ENCODE measurements at regions not wholly inside any gene's neighbourhood (a gene's known extent, or its start where the extent isn't known, plus 50 kb on each side); places are given as distances from the start of the nearest gene placed in this dataset.

- Histone ChIP-seq H3K27me3 (ENCODE audit: control insufficient read depth in 1 of 2, insufficient read depth in 2 of 2, low read length in 2 of 2) (no peaks in the 10 kb centered on the region), H3K4me3 (ENCODE audit: low read depth in 1 of 2, low read length in 2 of 2) (no peak overlapping the region), H3K36me3 (ENCODE audit: insufficient read depth, low read length) (no peaks in the 10 kb centered on the region), H3K27ac (ENCODE audit: low read depth, low read length) (peak overlapping the region; percentile 10), H3K9ac (ENCODE audit: low read length) (no peak overlapping the region), H3K4me1 (ENCODE audit: insufficient read depth, low read length) (no peaks in the 10 kb centered on the region), H3K9me3 (ENCODE audit: low read length) (no peaks in the 10 kb centered on the region)
Observed at GRCh38 chr5:158431369-158432029, 572.6 kb upstream of the CLINT1 start.

GRCh38 chr5:158430798-158431167, 571.8 kb upstream of the CLINT1 start:
- no peaks in the 10 kb centered on the region for H3K9me3 ChIP-seq (ENCODE audit: low read length)
- no peak overlapping the region for H3K4me3 ChIP-seq (ENCODE audit: low read depth in 1 of 2, low read length in 2 of 2)
- H3K27ac ChIP-seq (ENCODE audit: low read depth, low read length) = no peak overlapping the region
- H3K4me1 ChIP-seq (ENCODE audit: insufficient read depth, low read length) = no peaks in the 10 kb centered on the region
- H3K36me3 ChIP-seq (ENCODE audit: insufficient read depth, low read length) = no peaks in the 10 kb centered on the region
- no peak overlapping the region for H3K9ac ChIP-seq (ENCODE audit: low read length)
- H3K27me3 ChIP-seq (ENCODE audit: control insufficient read depth in 1 of 2, insufficient read depth in 2 of 2, low read length in 2 of 2) = no peaks in the 10 kb centered on the region

- no peaks in the 10 kb centered on the region for H3K9me3 ChIP-seq (ENCODE audit: low read length)
- H3K9ac ChIP-seq (ENCODE audit: low read length) = no peak overlapping the region
- no peak overlapping the region for H3K27ac ChIP-seq (ENCODE audit: low read depth, low read length)
- no peaks in the 10 kb centered on the region for H3K4me1 ChIP-seq (ENCODE audit: insufficient read depth, low read length)
- H3K4me3 ChIP-seq (ENCODE audit: low read depth in 1 of 2, low read length in 2 of 2) = no peak overlapping the region
- no peaks in the 10 kb centered on the region for H3K27me3 ChIP-seq (ENCODE audit: control insufficient read depth in 1 of 2, insufficient read depth in 2 of 2, low read length in 2 of 2)
- no peaks in the 10 kb centered on the region for H3K36me3 ChIP-seq (ENCODE audit: insufficient read depth, low read length)
Observed at GRCh38 chr5:158430166-158430797, 571.3 kb upstream of the CLINT1 start.

- no peaks in the 10 kb centered on the region for H3K27me3 ChIP-seq (ENCODE audit: control insufficient read depth in 1 of 2, insufficient read depth in 2 of 2, low read length in 2 of 2)
- H3K4me1 ChIP-seq (ENCODE audit: insufficient read depth, low read length) = no peaks in the 10 kb centered on the region
- H3K36me3 ChIP-seq (ENCODE audit: insufficient read depth, low read length) = no peaks in the 10 kb centered on the region
- no peak overlapping the region for H3K4me3 ChIP-seq (ENCODE audit: low read depth in 1 of 2, low read length in 2 of 2)
- no peak overlapping the region for H3K27ac ChIP-seq (ENCODE audit: low read depth, low read length)
- H3K9ac ChIP-seq (ENCODE audit: low read length) = no peak overlapping the region
- no peaks in the 10 kb centered on the region for H3K9me3 ChIP-seq (ENCODE audit: low read length)
Observed at GRCh38 chr5:158429564-158429963, 570.6 kb upstream of the CLINT1 start.

- no peak overlapping the region for H3K4me3 ChIP-seq (ENCODE audit: low read depth in 1 of 2, low read length in 2 of 2)
- no peak overlapping the region for H3K27ac ChIP-seq (ENCODE audit: low read depth, low read length)
- H3K36me3 ChIP-seq (ENCODE audit: insufficient read depth, low read length) = no peaks in the 10 kb centered on the region
- no peak overlapping the region for H3K9ac ChIP-seq (ENCODE audit: low read length)
- H3K9me3 ChIP-seq (ENCODE audit: low read length) = no peaks in the 10 kb centered on the region
- H3K27me3 ChIP-seq (ENCODE audit: control insufficient read depth in 1 of 2, insufficient read depth in 2 of 2, low read length in 2 of 2) = no peaks in the 10 kb centered on the region
- no peaks in the 10 kb centered on the region for H3K4me1 ChIP-seq (ENCODE audit: insufficient read depth, low read length)
Observed at GRCh38 chr5:158423623-158424200, 564.8 kb upstream of the CLINT1 start.

- Histone ChIP-seq H3K9ac (ENCODE audit: low read length) (no peak overlapping the region), H3K4me1 (ENCODE audit: insufficient read depth, low read length) (no peaks in the 10 kb centered on the region), H3K4me3 (ENCODE audit: low read depth in 1 of 2, low read length in 2 of 2) (no peak overlapping the region), H3K9me3 (ENCODE audit: low read length) (no peaks in the 10 kb centered on the region), H3K27ac (ENCODE audit: low read depth, low read length) (no peak overlapping the region), H3K27me3 (ENCODE audit: control insufficient read depth in 1 of 2, insufficient read depth in 2 of 2, low read length in 2 of 2) (no peaks in the 10 kb centered on the region), H3K36me3 (ENCODE audit: insufficient read depth, low read length) (no peaks in the 10 kb centered on the region)
Observed at GRCh38 chr5:158422653-158423515, 563.9 kb upstream of the CLINT1 start.

- Histone ChIP-seq H3K9ac (ENCODE audit: low read length) (no peak overlapping the region), H3K27ac (ENCODE audit: low read depth, low read length) (no peak overlapping the region), H3K9me3 (ENCODE audit: low read length) (no peaks in the 10 kb centered on the region), H3K4me1 (ENCODE audit: insufficient read depth, low read length) (no peaks in the 10 kb centered on the region), H3K36me3 (ENCODE audit: insufficient read depth, low read length) (no peaks in the 10 kb centered on the region), H3K27me3 (ENCODE audit: control insufficient read depth in 1 of 2, insufficient read depth in 2 of 2, low read length in 2 of 2) (no peaks in the 10 kb centered on the region), H3K4me3 (ENCODE audit: low read depth in 1 of 2, low read length in 2 of 2) (no peak overlapping the region)
Observed at GRCh38 chr5:158421319-158421718, 562.4 kb upstream of the CLINT1 start.

GRCh38 chr5:158419186-158419585, 560.2 kb upstream of the CLINT1 start:
- Histone ChIP-seq H3K27me3 (ENCODE audit: control insufficient read depth in 1 of 2, insufficient read depth in 2 of 2, low read length in 2 of 2) (no peaks in the 10 kb centered on the region), H3K9me3 (ENCODE audit: low read length) (no peaks in the 10 kb centered on the region), H3K9ac (ENCODE audit: low read length) (no peak overlapping the region), H3K4me3 (ENCODE audit: low read depth in 1 of 2, low read length in 2 of 2) (no peak overlapping the region), H3K4me1 (ENCODE audit: insufficient read depth, low read length) (no peaks in the 10 kb centered on the region), H3K27ac (ENCODE audit: low read depth, low read length) (no peak overlapping the region), H3K36me3 (ENCODE audit: insufficient read depth, low read length) (no peaks in the 10 kb centered on the region)

GRCh38 chr5:158414780-158415179, 555.8 kb upstream of the CLINT1 start:
- Histone ChIP-seq H3K27ac (ENCODE audit: low read depth, low read length) (no peak overlapping the region), H3K27me3 (ENCODE audit: control insufficient read depth in 1 of 2, insufficient read depth in 2 of 2, low read length in 2 of 2) (no peaks in the 10 kb centered on the region), H3K9ac (ENCODE audit: low read length) (no peak overlapping the region), H3K4me1 (ENCODE audit: insufficient read depth, low read length) (no peaks in the 10 kb centered on the region), H3K9me3 (ENCODE audit: low read length) (no peaks in the 10 kb centered on the region), H3K36me3 (ENCODE audit: insufficient read depth, low read length) (no peaks in the 10 kb centered on the region), H3K4me3 (ENCODE audit: low read depth in 1 of 2, low read length in 2 of 2) (no peak overlapping the region)

GRCh38 chr5:158414333-158414762, 555.4 kb upstream of the CLINT1 start:
- no peak overlapping the region for H3K9ac ChIP-seq (ENCODE audit: low read length)
- H3K4me3 ChIP-seq (ENCODE audit: low read depth in 1 of 2, low read length in 2 of 2) = no peak overlapping the region
- H3K27ac ChIP-seq (ENCODE audit: low read depth, low read length) = no peak overlapping the region
- H3K9me3 ChIP-seq (ENCODE audit: low read length) = no peaks in the 10 kb centered on the region
- no peaks in the 10 kb centered on the region for H3K27me3 ChIP-seq (ENCODE audit: control insufficient read depth in 1 of 2, insufficient read depth in 2 of 2, low read length in 2 of 2)
- H3K36me3 ChIP-seq (ENCODE audit: insufficient read depth, low read length) = no peaks in the 10 kb centered on the region
- H3K4me1 ChIP-seq (ENCODE audit: insufficient read depth, low read length) = no peaks in the 10 kb centered on the region

- no peak overlapping the region for H3K27ac ChIP-seq (ENCODE audit: low read depth, low read length)
- no peak overlapping the region for H3K9ac ChIP-seq (ENCODE audit: low read length)
- no peak overlapping the region for H3K4me3 ChIP-seq (ENCODE audit: low read depth in 1 of 2, low read length in 2 of 2)
- no peaks in the 10 kb centered on the region for H3K9me3 ChIP-seq (ENCODE audit: low read length)
- H3K4me1 ChIP-seq (ENCODE audit: insufficient read depth, low read length) = no peaks in the 10 kb centered on the region
- H3K36me3 ChIP-seq (ENCODE audit: insufficient read depth, low read length) = no peaks in the 10 kb centered on the region
- no peaks in the 10 kb centered on the region for H3K27me3 ChIP-seq (ENCODE audit: control insufficient read depth in 1 of 2, insufficient read depth in 2 of 2, low read length in 2 of 2)
Observed at GRCh38 chr5:158413122-158413680, 554.3 kb upstream of the CLINT1 start.

Data from muscle layer of colon (tissue), 2 donors.